ENCODE measurements at regions not wholly inside any gene's neighbourhood (a gene's known extent, or its start where the extent isn't known, plus 50 kb on each side); places are given as distances from the start of the nearest gene placed in this dataset.

DNA sequence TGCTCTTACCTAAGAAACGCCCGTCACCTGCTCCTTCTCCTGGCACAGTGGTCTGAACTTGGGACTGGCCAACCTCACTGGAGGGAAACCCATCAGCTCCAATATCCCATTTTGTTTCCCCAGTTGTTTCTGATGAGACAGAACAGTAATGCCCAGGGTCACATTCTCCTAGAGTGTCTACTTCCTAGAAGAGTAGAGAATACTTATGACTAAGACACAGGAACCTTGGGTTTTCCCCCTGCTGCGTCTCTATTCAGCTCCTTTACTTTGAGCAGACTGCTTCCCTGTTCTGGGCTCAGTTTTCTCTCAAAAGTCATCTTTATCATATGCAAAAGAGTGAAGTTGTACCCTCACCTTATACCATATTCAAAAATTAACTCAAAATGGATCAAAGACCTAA is 79.4 kb downstream of the POLR2M start:
- TF ChIP-seq, protein P1, sequence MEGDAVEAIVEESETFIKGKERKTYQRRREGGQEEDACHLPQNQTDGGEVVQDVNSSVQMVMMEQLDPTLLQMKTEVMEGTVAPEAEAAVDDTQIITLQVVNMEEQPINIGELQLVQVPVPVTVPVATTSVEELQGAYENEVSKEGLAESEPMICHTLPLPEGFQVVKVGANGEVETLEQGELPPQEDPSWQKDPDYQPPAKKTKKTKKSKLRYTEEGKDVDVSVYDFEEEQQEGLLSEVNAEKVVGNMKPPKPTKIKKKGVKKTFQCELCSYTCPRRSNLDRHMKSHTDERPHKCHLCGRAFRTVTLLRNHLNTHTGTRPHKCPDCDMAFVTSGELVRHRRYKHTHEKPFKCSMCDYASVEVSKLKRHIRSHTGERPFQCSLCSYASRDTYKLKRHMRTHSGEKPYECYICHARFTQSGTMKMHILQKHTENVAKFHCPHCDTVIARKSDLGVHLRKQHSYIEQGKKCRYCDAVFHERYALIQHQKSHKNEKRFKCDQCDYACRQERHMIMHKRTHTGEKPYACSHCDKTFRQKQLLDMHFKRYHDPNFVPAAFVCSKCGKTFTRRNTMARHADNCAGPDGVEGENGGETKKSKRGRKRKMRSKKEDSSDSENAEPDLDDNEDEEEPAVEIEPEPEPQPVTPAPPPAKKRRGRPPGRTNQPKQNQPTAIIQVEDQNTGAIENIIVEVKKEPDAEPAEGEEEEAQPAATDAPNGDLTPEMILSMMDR (IDR thresholded peaks at IDR 0.05; ENCODE audit: insufficient read depth, low read length, poor library complexity, severe bottlenecking), result no peak
- TF ChIP-seq EZH2phosphoT487 (conservative IDR thresholded peaks at IDR 0.05; ENCODE audit: low read length), result no peak
